Endothelial cell of umbilical vein (primary cell): ENCODE measurements at regions not wholly inside any gene's neighbourhood (a gene's known extent, or its start where the extent isn't known, plus 50 kb on each side); places are given as distances from the start of the nearest gene placed in this dataset.

Experiments used
- CTCF ChIP-seq, 2 donors: IDR thresholded peaks; 1 replicate in 1 of 2; 2 replicates in 1 of 2; pipeline ENCODE4 v1.5.1; 2011; ENCODE audit warnings: low read length in 2 of 2, mild to moderate bottlenecking in 2 of 2, moderate library complexity in 2 of 2, control low read depth in 1 of 2, inconsistent platforms in 1 of 2, low read depth in 1 of 2; ENCODE audit not compliant: insufficient read depth in 1 of 2; ENCODE audit errors: extremely low read depth in 1 of 2
- GATA2 ChIP-seq: IDR thresholded peaks from 2 replicates; pipeline ENCODE4 v1.7.0; 2011; ENCODE audit warnings: low read depth, mild to moderate bottlenecking, moderate library complexity, mixed read lengths, low read length; ENCODE audit not compliant: insufficient read length, insufficient read depth

GRCh38 chr11:57116654-57117053 is 65.1 kb upstream of the LRRC55 start:
- no peak for TF ChIP-seq GATA2
- peak; percentile 44 to 62 for TF ChIP-seq CTCF (IDR thresholded peaks at IDR 0.05; ENCODE audit: extremely low read depth in 1 of 2, insufficient read depth in 1 of 2, low read depth in 1 of 2, low read length in 2 of 2)
